ENCODE measurements at regions not wholly inside any gene's neighbourhood (a gene's known extent, or its start where the extent isn't known, plus 50 kb on each side); places are given as distances from the start of the nearest gene placed in this dataset.

DNA sequence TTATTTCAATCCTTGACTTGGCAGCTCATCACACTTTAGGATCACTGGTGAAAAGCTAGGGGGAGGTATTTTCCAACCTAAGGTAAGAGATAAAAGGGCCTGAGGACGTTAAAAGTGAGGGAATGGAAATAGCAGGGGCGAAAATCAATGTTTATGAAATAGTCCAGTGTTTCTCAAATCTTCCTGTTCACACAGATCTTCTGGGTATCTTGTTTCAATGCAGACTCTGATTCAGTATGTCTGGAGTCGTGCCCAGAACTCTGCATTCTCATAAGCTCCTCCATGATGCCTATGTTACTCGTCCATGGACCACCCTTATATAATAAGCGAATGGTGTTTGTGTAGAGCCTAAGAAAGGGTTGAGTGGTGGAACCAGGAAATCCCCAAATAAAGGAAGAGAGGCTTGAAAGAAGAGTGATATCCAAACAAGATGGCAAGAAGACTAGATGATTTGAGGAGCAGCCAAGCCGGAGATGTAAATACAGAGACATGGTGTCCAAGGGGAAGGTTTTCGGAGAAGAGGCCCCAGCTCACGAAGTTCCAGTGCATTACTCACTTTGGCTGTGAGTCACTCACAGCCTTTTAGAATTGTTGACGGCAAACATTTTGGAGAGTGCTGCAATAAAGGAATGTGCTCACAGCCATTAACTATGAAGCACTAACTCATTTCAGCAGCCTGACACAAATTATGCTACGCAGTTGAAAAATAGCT lies 215.6 kb upstream of the PPARGC1A start:
- no peak for DNase-seq (ENCODE audit: low read depth)

GRCh38 chr4:24104158-24104565 lies 214.3 kb upstream of the PPARGC1A start:
- no peak for DNase-seq (ENCODE audit: low read depth)

DNA sequence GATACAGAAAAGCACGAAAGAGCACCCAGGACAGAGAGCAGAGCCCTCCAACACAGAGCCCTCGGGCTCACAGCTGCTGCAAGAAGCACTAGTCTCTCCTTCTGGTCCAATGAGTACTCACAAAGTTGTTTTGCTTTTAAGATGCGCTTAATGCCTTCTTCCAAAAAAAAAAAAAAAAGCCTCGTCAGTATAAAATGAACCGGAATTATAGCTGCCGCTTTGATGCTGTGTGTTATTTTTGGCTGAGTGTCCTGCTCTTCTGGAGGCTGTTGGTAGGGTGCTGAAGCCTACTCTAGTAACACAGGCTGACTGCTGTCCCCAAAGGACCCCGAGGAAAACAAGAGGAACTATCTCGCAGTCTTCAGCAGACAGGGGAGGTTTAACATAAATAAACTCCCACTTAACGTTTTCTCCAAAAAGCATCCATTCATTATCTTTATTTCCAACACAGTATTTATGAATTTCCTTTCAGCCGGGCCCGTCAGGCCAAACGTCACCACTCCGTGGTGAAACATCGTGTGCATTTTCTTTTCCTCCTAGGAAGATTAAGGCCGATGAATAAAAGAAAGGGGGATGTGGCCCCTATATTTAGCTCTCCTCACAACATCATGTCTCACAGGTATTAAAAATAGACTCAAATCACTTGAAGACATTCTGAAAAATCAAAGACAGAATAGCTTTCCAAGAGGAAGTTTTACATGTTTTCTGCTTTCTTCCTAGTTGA lies 213.7 kb upstream of the PPARGC1A start:
- DNase-seq (ENCODE audit: low read depth) = no peak

- DNase-seq (ENCODE audit: low read depth) = no peak
Observed at GRCh38 chr4:24102621-24103020, 212.8 kb upstream of the PPARGC1A start.

GRCh38 chr4:24096603-24097002 lies 206.8 kb upstream of the PPARGC1A start:
- DNase-seq (ENCODE audit: low read depth) = no peak

GRCh38 chr4:24094726-24095125 lies 204.9 kb upstream of the PPARGC1A start:
- no peak for DNase-seq (ENCODE audit: low read depth)

DNA sequence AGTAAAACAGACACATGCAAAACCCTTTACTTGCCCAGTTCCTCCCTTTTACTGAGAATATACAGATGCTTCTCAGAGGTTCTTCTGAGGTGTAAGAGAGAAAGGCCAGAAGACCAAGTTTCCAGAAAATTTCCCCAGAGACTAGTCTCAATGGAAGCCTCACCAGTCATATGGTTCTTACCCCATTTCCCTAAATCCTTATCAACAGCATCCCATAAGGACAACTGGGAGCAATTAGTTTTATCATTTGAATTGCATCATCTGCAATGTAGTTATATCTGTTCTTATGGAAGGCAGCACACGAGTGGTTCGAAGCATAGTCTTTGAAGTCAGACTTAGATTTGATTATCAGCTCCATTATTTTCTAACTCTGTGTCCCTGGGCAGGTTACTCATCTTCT lies 203.6 kb upstream of the PPARGC1A start:
- DNase-seq (ENCODE audit: low read depth) = no peak

GRCh38 chr4:24091639-24092233 lies 201.9 kb upstream of the PPARGC1A start:
- no peak for DNase-seq (ENCODE audit: low read depth)

GRCh38 chr4:24089851-24090534 lies 200.1 kb upstream of the PPARGC1A start:
- DNase-seq (ENCODE audit: low read depth) = no peak

DNA sequence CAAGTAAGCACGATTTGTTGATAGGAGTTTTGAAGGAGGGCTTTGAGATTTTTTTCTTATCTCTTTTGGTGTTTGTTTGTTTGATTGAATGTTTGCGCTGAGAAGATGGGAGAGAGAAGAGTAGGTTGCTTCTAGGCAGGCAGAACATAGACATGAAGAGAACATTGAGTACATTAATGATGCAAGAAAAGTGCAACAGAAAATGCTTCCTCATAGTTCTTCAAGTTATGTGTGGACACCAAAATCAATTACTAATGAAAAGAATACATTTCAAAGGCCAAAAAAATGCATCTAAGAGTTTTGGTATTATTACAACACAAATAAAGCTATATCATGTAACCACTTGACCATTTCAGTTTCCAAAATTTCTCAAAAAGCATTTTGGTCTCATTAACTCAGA lies 191.0 kb upstream of the PPARGC1A start:
- DNase-seq (ENCODE audit: low read depth) = no peak

DNA sequence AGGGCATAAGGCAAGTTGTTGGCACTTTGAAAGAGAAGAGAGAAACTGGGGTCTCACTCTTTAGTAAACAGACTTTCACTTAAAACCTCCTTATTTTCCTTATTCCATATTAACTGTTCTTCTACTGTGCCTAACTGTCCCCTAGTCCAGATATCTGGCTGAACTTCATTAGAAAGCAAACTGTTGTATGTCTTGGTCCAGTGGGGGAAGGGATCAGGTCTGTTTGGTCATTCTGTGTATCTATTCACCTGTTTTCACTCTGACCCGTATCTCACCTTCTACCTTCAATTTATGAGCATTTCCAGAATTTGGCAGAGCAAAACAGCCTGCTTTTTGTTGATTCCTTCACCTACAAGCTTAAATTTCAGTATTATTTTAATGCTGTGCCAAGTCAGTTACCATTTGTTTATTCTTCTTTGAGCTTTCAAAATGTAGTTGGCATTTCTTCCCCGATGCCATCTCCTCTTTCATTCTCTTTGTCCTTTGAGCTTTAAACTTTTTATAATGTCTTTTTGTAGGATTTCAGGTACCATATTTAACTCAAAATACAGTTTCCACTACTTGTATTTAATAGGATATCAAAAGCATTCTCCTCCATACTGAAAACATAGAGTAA lies 188.6 kb upstream of the PPARGC1A start:
- DNase-seq (ENCODE audit: low read depth) = no peak

- DNase-seq (ENCODE audit: low read depth) = no peak
Observed at GRCh38 chr4:24076811-24077210, 187.0 kb upstream of the PPARGC1A start.

DNA sequence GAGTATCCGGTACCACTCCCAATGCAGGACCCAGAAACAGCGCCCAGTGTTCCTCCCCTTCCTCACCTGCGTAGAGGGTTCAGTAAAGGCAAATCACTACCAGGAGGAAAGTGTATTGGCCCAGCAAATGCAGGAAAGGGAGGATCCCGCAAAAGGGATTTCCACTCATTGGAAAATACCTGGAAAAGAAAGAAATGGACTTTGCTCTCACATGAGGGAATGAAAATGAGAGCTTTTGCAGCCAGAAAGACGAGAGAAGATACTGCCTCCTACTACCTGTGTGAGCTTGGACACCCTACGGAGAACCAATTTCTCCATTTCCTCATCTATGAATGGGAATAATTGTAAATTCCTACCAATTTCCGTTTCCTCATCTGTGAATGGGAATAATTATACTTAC lies 184.1 kb upstream of the PPARGC1A start:
- no peak for DNase-seq (ENCODE audit: low read depth)

DNA sequence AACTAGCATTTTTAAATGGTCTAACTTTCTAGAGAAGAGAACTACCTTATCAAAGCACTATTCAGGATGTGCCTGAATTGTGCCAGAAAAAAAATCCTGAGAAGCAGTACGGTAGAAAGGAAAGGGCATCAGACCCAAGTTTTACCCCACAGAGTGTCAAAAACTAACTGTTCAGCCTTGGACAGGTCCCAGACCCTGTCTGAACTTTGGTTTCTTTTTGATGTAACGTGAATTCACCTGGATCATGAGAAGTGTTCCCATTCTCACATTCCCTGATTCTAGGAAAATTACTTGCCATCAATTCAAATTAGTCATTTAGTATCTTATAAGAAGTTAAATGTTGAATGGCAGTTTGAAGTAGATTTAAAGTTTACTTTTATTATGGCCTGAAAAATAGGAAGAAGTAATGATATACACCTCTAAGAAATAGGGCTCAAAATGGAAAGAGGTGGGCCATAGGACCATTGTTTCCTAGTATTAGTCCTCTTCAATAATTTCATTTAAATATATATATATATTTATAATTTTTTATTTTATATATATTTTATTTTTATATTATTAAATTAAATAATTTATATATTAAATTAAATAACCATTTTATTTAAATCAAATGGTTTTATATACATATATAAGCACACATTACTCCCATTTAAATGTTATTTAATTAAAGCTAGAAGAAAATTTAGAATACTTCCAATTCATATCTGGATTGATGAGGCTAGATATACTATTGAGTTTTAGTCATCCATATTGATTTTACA lies 181.9 kb upstream of the PPARGC1A start:
- DNase-seq (ENCODE audit: low read depth) = no peak

- no peak for DNase-seq (ENCODE audit: low read depth)
Observed at GRCh38 chr4:24070117-24070516, 180.3 kb upstream of the PPARGC1A start.

- DNase-seq (ENCODE audit: low read depth) = no peak
Observed at GRCh38 chr4:24067367-24068193, 177.7 kb upstream of the PPARGC1A start.

DNA sequence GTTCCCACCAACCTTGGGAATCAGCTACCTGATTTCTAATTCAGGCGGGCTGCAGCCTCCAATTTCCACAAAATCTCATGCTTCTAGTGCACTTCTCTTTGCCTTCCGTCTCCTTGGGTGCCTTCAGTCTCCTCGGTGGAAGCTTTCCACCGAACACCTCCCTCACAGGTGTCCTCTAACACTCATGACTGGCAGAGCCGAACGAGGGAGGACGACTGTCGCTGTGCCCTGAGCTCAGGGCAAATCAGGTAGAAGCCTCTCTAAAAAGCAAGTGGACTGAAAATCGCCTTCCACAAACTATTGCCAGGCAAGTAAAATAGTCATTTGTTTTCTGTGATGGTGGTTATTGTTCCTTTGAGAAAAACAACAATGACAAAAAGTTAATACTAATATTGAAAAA lies 176.1 kb upstream of the PPARGC1A start:
- no peak for DNase-seq (ENCODE audit: low read depth)

DNA sequence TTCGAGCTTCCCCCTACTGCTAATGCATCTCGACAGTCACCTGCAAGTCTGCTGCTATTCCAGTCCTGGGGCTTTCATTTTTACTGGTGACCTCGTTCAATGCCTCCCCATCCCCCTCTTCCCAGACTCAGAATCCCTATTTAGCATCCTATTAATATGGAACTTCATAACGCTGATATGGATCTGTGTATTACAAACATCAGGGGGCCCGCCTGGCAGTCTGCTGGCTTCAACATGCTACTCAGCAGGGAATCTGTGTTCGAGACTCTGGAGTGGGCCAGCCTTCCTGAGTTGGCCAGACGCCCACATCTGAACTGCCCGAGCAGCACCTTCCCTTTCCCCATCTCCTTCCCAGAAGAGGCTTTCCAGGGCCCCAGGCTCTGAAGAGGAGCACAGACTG lies 173.9 kb upstream of the PPARGC1A start:
- no peak for DNase-seq (ENCODE audit: low read depth)

DNA sequence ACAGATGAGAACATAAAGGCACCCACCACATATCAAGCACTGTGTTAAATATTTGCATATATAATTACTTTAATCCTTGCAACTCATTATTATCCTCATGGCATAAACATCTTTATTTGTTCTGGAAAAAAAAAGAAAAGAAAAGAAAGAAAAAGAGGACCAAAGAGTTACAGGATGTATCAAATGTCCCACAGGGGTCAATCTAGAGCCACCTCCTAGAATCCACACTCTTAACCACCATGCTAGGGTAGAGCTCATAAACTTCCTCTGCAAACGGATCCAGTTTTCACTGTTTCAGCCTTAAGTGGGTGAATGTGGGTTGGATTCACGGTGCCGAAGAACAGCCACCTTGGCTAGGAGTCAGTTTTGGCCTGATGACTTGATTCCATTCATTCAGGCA lies 171.1 kb upstream of the PPARGC1A start:
- DNase-seq (ENCODE audit: low read depth) = no peak

GRCh38 chr4:24059839-24060238 lies 170.0 kb upstream of the PPARGC1A start:
- no peak for DNase-seq (ENCODE audit: low read depth)
